GM18511 (cell line): ENCODE measurements at regions not wholly inside any gene's neighbourhood (a gene's known extent, or its start where the extent isn't known, plus 50 kb on each side); places are given as distances from the start of the nearest gene placed in this dataset.

Experiments used
- ATAC-seq: cut with Tn5 transposase; IDR thresholded peaks from one replicate; pipeline ENCODE4 v1.9.1; 2021; ENCODE audit warnings: mild to moderate bottlenecking, moderate library complexity; ENCODE audit not compliant: unreplicated experiment

DNA sequence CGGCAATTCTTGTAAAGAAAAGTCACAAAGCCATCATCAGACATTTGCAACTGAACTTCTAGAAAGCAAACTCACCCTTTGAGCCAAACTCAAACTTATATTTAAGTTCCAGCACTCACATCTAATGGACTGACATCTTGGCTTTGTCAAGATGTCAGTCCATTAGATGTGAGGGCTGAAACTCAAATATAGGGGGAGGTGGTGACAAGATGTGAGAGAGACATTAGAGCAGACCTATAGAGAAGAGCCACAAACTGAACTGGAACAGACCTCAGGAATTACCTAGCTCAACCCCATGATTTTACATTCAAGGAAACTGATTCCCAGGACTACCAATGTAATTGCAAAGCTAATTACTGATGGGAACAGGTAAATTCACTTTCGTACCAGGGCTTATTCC is 543.8 kb downstream of the TNS1 start:
- no peak for ATAC-seq

DNA sequence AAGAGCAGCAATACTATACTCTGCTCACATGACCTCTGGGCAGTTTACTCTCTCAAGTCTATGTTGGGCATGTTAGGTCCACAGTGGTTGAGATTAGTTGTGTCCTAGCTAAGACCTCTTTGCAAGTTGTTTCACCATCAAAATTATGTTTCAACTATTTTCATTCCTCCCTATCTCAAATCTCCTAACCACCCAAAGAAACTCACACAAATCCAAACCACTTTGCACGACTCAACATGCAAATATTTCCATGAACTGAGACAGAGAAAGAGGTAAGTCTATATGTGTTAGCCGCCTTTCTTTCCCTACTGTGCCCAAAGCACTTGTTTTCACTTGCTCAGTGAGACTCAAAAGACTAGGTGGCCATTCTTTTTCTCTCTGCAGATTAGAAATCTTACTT is 546.8 kb downstream of the TNS1 start:
- ATAC-seq: no peak

DNA sequence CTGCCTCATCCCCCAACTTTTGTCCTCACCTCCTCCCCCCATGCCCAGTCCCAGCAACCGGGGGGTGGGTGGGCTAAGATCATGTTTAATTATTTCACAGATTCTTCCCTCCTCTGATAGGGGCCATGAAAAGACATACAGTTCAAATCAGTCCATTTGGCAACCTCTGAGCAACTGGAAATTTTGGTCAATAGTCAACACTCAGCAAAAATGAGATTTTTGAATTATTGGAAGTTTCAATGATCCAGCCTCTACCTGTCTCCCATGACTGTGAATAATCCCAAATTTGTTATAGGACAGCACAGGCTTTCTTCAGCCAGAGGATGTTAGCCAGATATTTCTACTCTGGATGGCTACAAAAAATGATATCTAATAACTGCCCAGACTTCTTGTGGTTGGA is 549.9 kb downstream of the TNS1 start:
- ATAC-seq: no peak

DNA sequence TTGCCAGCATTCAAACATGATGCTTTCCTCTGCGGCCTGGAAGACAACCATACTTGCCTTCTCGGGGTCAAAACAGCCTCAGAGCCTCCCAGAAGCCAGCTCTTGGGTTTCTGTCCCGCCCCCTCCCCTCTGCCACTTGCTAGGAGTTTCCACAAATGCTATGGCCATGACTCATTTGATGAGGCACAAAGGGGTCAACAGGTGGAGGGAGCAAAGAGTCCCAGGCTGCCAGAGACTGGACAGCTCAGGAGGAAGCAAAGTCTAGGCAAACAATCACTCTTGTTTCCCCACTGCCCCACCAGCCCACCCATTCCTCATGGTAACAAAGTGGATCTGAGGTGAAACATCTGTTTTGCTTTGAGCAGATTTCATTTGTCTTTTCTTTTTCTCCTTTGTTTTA is 551.1 kb downstream of the TNS1 start:
- ATAC-seq: no peak

DNA sequence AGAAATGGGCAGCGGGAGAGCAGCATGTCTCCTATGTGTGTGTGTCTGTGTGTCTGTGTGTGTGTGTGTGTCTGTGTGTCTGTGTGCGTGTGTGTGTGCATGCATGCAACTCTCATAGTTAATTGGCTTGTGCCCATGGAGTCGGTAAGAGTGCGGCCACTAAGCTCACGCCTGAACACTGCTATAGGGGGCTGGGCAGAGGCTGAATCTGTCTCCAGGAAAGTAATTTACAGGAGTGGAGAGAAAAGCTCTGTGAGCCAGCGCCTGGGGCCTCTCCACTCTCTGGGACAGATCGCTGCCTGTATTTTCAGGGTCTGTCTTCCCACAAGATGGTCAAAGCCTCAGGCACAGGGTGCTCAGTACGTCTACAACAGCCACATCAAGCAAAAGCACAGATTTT is 553.4 kb downstream of the TNS1 start:
- ATAC-seq: no peak

DNA sequence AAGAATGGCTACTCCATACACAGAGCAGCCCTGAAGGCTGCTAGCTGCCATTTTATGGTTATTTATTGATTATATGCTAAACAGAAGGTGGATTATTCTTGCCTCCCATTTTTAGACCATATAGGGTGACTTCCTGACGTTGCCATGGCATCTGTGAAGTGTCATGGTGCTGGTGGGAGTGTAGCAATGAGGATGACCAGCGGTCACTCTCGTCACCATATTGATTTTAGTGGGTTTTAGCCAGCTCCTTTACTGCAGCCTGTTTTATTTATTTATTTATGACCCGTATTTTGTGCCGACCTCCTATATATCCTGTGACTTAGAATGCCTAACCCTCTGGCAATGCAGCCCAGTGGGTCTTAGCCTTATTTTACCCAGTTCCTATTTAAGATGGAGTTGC is 553.9 kb downstream of the TNS1 start:
- ATAC-seq: no peak

DNA sequence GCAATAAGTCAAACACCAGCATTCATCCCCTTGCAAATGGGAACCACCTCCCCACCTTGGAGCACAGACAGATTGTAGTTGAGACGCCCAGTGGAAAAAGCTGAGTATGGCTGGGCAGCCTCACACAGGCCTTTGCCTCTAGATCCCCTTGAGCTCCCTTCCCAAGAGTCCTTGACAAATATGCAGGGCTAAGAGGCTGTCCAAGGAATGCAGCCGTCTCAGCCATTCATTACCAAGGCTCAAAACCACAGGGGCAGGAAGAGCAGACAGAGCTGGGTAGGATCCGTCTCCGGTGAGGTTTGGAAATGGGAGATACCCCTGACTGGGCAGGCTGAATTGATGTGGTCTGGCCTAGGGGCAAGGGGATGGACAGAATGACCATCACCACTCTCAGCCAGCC is 557.1 kb downstream of the TNS1 start:
- no peak for ATAC-seq

DNA sequence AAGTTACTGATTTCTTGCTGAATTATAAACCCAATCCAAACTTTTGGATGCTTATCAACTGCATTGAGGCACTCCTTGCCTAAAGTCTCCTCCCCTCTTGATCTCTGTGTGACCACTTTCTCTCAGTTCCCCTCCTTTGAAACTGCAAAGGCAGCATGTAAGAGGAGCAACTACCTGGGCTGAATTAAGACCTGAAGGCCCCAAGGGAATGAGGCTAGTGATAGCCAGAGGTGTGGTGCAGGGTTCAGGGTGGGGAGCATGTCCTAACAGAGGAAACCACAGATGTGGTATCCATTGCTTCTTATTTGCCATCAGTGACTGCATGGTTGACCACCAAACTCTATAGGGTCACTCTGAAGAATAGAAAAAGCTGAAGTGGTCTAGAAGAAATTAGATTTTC is 557.9 kb downstream of the TNS1 start:
- ATAC-seq: peak; percentile 86

DNA sequence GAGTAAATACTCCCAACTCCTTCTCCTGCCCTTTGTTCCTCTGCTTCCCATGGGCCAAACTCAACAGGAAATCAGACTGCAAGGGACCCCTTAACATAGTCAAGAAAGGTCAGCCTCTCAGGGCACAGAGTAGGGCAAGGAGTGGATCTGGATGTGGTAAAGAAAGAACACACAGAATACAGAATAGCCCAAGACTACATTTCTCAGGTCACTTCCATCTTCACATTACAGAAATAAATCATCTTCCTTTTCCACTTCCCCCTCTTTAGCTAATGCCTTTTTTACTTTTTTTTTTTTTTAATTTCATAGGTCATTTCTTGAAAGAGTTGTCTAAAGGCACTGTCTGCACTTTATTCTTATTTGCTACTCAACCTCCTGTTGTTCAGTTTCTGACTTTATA is 558.3 kb downstream of the TNS1 start:
- no peak for ATAC-seq

DNA sequence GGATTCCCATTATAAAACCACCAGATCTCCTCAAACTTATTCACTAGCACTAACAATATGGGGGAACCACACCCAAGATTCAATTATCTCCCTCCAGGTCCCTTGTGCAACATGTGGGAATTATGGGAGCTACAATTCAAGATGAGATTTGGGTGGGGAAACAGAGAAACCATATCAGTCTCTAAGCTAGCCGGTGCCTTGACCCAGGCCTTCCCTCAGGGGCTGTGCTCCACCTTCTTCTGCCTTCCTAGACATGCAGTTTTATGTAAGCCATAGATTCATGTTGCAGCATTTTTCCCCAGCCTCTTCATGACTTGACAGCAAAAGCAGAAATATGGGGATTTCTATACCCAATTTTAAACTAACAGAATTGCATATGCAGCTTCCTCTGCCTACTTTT is 559.2 kb downstream of the TNS1 start:
- no peak for ATAC-seq

DNA sequence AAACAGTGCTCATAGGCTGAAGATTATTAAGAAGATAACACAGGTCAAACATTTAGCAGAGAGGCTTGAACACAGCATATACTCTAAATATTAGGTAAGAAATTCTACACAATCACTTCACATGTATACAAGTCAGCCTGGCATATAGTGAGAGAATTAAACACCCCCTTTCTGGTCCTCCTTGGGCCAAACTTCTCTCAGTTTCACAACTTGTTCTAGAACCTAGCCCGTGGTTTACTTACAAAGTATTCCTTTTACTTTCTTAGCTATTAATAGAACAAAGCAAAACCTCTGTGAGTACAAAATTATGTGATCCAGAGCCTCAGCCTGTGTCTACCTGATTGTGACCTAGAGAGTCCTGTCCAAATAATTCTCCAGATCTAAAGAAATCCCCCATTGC is 562.8 kb downstream of the TNS1 start:
- peak; percentile 64 for ATAC-seq

DNA sequence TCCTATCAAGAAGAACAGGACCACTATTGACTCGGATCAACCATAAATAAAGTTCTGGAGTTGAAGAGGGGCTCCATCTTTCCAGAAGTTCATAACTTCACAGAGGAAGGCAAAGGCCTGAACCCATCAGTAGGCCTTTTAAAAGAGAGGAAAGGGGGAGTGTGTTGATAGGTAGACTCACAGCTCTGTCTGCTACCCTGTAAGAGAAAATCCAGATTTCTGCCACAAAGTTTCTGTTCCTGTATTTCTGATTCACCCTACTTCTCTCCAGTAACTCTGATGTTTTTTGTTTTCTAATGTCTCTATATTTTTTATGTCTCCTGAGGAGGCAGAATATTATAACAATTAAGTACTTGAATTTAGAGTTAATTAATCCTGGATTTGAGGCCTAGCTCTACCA is 564.0 kb downstream of the TNS1 start:
- peak; percentile 65 for ATAC-seq

DNA sequence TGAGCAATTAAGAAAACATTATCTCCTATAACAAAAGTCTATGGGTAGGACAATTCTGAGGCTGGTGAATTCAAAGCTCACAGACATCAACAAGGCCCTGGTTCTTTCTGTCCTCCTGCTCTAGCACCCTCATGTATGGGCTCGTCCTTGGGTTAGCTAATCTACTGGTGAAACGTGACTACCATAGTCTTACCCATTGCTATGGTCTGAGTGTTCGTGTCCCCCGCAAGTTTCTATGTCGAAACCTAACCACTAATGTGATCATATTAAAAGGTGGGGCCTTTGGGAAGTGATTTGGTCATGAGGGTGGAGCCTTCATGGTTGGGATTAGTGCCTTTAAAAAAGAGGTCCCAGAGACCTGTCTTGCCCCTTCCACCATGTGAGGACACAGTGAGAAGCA is 564.7 kb downstream of the TNS1 start:
- no peak for ATAC-seq

DNA sequence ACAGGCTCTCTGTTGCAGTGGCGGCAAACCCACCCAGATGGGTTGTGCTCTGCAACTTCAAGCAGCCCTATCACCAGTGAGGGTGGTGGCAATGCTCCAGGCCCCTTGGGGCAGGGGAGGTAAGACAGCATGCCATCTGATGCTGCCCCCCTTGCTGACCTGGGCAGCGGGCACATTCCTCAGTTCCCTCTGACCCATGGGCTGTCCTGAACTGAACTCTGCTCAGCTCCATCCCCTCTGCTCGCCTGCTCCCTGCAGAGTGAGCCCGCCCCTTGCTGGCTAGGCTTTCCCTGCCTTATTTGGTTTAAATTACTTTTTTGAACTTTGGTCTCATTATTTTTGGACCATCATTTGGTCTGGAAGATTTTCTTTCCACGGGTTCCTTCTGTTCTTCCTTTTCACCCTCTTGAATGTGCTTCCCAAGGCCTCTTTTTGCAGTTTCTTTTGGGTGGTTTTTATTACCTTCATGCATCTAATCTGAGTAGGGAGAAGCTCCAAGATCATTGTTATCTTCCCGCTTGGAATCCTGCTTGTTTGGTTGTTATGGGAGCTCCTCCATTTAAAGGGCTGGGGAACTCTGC is 565.4 kb downstream of the TNS1 start:
- no peak for ATAC-seq

DNA sequence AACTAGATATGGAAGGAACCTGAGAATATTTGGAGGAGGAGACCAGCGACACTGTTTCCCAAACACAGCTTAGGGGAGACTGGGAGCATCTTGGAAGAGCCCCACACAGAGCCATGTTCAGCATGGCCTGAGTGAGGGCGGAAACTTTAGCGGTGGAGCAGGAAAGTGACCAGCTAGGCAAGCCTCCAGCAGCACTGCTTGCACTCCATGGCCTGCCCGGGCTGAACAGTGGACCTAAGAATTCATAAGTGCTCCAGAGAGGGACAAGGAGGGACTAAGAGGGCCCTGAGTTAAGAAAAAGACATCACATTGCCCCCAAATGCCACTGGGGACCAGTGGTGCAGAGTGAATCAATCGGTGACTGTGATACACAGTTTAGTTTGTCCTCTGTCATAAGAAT is 566.4 kb downstream of the TNS1 start:
- ATAC-seq: no peak

DNA sequence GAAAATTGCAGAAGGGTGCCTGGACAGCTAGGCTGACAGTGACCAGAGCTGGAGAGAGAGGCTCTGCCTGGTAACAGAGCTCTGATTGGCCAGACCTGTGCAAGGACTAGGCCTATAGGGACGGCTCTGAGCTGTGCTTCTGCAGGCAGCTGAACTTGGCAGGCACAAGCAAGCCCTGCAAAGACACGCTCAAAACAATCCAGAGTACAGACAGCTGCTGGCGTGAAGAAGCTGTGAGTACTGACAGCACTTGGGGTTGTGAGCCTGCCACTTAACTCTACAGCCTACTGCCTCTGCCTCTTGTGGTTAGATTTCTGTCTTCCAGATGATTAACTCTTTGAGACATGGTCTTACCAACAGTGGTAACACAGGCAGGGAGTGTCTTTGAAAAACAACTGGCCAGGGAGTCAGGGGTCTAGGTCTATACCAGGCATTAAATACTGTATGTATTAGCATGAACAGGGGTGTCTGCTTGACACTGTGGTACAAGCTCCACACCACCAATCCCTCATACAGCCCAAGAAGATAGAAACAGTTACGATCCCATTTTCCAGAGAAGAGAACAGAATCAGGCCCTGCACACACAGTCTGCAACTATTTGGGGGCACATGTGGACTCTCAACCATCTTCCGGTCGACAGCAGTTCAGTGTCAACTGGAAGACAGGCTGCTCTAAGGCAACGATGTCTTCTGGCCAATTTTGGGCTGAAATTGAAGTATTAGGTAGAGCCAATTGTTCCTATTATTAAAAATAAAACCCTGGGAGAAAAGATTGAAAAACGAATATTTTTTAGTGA is 568.4 kb downstream of the TNS1 start:
- peak; percentile 94 for ATAC-seq

DNA sequence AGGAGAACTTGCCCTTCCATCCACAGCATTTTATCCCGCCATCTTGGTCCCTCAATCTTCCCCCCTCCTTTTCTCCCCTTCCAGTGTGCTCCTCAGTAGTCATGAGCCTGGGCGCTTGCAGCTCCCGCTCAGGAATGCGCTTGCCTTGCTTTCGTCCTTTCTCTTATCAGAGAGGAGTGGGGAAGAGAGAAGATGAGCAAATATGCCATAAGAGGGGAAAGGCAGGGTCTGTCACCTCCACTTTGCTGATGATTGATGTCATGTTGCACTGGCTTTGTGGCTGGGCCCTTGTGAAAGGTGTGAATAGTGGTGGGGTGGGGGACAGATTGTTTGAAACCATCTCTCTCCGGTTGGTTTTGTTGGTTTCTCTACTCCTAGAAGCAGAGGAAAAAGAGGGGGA is 569.3 kb downstream of the TNS1 start:
- no peak for ATAC-seq

DNA sequence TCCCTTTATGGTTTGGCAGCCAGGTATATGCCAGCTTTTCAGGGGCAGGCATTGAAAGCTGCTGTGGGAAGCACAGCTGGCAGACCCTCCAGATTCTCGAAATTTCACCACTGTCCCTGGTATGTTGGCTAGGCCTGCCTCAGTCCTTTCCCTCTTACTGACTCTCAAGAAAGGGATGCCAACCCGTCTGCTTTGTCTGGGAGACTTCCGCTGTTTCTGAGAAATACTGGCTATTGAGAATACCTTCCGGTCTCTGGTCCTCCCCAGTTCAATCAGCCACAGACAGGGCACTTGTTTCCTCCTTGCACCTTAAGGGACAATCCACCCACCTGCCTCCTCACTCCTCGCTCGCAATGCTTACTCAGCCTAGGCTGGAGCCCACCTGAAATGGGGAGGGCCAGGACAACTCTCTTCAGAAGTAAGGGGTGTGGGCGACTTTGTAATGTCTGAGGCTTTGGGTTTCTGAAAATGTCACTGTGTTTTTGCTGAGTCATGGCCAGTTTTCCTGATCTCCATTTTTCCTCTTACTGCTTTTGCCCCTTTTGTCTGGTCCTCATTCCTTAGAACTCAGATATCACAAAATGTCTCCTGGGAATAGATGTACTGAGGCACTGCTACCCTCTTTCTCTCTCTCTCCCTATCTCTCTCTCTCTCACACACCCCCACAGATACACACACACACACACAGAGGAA is 571.1 kb downstream of the TNS1 start:
- no peak for ATAC-seq

DNA sequence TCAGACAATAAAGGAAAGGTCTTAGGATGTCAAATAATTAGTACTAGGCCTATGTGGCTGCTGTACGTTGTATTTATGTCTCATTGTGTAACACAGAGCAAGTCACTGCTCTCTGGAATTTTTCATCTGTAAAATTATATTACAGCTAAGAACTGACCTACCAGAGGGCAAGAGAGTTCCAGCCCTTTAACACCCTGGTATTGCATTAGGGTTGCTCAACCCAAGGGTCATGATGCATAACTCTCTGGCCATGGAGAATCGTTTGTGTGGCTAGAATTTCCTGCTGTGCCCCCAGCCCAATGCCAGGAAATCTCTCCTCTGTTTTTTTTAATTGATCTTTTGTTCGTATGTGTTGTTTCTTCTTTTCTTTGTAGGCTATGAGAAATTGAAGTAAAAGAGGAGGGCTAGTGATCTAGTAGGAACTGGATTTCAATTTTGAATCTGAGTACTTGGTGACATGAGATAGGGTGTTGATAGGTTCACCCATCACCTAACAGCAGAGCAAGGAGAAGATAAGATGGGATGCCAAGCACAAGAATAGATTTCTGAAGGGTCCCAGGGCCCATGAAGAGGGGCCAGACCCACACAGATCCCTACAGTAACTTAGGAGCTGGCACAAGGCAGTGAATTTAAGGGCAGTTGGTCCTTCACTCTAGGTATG is 571.2 kb upstream of the TNP1 start:
- ATAC-seq: no peak

DNA sequence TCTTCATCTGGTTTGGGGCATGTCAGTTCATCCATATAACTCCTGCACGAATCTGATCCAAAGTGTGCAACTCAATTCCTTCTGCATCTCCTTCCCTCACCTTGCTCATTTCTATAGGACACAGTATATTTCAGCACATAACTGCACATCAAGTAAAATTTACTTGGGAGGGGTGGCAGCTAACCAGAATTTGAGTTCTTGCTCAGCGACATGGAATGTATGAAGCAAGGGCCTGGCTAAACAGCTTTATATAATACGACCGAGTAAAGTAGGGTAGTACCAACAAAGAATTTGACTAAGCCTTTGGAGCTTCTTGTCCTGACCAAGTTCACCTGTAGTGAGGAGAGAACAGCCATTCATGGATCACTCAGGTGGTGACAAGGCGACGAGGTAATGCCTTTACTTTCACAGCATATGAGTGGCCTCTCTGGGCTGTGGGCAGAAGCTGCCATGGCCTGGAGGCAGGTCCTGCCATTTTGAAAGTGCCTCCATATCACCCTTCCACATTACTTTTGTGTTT is 570.2 kb upstream of the TNP1 start:
- ATAC-seq: no peak

DNA sequence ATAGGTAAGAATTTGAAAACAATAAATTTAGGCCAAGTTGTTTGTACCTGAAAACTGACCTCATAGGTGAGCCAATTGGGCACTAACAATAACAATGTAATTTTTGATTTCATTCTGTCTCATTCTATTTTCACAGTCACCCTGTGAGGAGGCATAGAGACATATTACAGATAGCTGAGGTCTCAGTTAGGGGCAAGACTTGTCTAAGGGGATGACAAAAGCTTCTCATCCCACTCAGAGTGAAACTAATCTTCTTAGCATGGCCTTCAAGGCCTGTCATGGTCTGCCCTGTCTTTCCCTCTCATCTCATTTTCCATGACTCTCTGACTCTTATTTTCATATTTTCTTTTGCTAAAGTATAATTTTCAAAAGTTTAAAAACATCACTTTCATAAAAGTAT is 562.0 kb upstream of the TNP1 start:
- no peak for ATAC-seq

DNA sequence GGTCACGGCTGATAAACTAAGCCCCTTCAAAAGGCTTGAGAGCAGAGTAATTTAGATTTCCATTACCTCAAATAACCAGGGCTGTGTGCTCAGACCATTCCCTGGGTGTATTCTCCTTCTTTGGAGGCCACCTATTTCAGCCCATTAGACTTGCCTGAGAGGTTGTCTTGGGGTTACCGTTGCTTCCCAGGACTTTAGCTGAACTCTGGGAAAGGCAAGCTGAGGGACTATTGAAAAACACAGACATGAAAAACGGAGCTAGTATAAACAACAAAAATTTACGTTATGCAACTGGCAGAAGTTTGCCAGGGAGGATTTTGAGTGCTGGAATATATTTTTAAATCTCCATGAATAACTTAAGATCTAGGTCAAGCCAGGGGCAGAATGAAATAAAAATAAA is 561.0 kb upstream of the TNP1 start:
- no peak for ATAC-seq
